ENCODE measurements at regions not wholly inside any gene's neighbourhood (a gene's known extent, or its start where the extent isn't known, plus 50 kb on each side); places are given as distances from the start of the nearest gene placed in this dataset.

GRCh38 chr7:96621932-96622331 is 87.7 kb downstream of the SEM1 start (continued):
- TF ChIP-seq REST (IDR thresholded peaks at IDR 0.05; ENCODE audit: low read depth, low read length) (no peak), ZNF384 (IDR thresholded peaks at IDR 0.05; ENCODE audit: borderline replicate concordance, low read depth, low read length) (no peak), ZNF207 (IDR thresholded peaks at IDR 0.05; ENCODE audit: borderline replicate concordance) (no peak), YY1 (IDR thresholded peaks at IDR 0.05; ENCODE audit: low read depth, low read length) (no peak), RCOR1 (conservative IDR thresholded peaks at IDR 0.05; ENCODE audit: low read depth, low read length) (no peak), JUNB (IDR thresholded peaks at IDR 0.05) (no peak), TBL1XR1 (IDR thresholded peaks at IDR 0.05; ENCODE audit: low read depth, low read length) (no peak), ZSCAN29 (IDR thresholded peaks at IDR 0.05) (no peak)
- TF ChIP-seq, protein P1, sequence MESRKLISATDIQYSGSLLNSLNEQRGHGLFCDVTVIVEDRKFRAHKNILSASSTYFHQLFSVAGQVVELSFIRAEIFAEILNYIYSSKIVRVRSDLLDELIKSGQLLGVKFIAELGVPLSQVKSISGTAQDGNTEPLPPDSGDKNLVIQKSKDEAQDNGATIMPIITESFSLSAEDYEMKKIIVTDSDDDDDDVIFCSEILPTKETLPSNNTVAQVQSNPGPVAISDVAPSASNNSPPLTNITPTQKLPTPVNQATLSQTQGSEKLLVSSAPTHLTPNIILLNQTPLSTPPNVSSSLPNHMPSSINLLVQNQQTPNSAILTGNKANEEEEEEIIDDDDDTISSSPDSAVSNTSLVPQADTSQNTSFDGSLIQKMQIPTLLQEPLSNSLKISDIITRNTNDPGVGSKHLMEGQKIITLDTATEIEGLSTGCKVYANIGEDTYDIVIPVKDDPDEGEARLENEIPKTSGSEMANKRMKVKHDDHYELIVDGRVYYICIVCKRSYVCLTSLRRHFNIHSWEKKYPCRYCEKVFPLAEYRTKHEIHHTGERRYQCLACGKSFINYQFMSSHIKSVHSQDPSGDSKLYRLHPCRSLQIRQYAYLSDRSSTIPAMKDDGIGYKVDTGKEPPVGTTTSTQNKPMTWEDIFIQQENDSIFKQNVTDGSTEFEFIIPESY (IDR thresholded peaks at IDR 0.05), result no peak
- TF ChIP-seq, protein P2, sequence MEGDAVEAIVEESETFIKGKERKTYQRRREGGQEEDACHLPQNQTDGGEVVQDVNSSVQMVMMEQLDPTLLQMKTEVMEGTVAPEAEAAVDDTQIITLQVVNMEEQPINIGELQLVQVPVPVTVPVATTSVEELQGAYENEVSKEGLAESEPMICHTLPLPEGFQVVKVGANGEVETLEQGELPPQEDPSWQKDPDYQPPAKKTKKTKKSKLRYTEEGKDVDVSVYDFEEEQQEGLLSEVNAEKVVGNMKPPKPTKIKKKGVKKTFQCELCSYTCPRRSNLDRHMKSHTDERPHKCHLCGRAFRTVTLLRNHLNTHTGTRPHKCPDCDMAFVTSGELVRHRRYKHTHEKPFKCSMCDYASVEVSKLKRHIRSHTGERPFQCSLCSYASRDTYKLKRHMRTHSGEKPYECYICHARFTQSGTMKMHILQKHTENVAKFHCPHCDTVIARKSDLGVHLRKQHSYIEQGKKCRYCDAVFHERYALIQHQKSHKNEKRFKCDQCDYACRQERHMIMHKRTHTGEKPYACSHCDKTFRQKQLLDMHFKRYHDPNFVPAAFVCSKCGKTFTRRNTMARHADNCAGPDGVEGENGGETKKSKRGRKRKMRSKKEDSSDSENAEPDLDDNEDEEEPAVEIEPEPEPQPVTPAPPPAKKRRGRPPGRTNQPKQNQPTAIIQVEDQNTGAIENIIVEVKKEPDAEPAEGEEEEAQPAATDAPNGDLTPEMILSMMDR (IDR thresholded peaks at IDR 0.05 in 2 of 3, conservative IDR thresholded peaks at IDR 0.05 in 1 of 3; ENCODE audit: control insufficient read depth in 2 of 3, extremely low read depth in 1 of 3, insufficient read depth in 1 of 3, low read depth in 3 of 3, low read length in 3 of 3), result no peak
- TF ChIP-seq, protein P3, sequence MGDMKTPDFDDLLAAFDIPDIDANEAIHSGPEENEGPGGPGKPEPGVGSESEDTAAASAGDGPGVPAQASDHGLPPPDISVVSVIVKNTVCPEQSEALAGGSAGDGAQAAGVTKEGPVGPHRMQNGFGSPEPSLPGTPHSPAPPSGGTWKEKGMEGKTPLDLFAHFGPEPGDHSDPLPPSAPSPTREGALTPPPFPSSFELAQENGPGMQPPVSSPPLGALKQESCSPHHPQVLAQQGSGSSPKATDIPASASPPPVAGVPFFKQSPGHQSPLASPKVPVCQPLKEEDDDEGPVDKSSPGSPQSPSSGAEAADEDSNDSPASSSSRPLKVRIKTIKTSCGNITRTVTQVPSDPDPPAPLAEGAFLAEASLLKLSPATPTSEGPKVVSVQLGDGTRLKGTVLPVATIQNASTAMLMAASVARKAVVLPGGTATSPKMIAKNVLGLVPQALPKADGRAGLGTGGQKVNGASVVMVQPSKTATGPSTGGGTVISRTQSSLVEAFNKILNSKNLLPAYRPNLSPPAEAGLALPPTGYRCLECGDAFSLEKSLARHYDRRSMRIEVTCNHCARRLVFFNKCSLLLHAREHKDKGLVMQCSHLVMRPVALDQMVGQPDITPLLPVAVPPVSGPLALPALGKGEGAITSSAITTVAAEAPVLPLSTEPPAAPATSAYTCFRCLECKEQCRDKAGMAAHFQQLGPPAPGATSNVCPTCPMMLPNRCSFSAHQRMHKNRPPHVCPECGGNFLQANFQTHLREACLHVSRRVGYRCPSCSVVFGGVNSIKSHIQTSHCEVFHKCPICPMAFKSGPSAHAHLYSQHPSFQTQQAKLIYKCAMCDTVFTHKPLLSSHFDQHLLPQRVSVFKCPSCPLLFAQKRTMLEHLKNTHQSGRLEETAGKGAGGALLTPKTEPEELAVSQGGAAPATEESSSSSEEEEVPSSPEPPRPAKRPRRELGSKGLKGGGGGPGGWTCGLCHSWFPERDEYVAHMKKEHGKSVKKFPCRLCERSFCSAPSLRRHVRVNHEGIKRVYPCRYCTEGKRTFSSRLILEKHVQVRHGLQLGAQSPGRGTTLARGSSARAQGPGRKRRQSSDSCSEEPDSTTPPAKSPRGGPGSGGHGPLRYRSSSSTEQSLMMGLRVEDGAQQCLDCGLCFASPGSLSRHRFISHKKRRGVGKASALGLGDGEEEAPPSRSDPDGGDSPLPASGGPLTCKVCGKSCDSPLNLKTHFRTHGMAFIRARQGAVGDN (IDR thresholded peaks at IDR 0.05), result no peak

Data from GM12878 (cell line).